H1 (cell line): ENCODE measurements at regions not wholly inside any gene's neighbourhood (a gene's known extent, or its start where the extent isn't known, plus 50 kb on each side); places are given as distances from the start of the nearest gene placed in this dataset.

Experiments
- CTCF ChIA-PET: fragments of 300-600 bp; sonication (Branson Sonifier 250); formaldehyde crosslinking; loops from one replicate; lab custom pipeline; 2021; ENCODE audit not compliant: partially characterized antibody; lab: Charles Lee
- POLR2A ChIA-PET: fragments of 300-600 bp; sonication (Branson Sonifier 250); formaldehyde crosslinking; loops from one replicate; lab custom pipeline; 2021; ENCODE audit warnings: inconsistent platforms; ENCODE audit not compliant: partially characterized antibody; lab: Charles Lee
- DNase-seq, 2 experiments: peaks; one replicate each; pipeline versions ENCODE4 v3.0.0 to v3.0.0-alpha.2; 2010 to 2022; ENCODE audit warnings: low spot score in 2 of 2, low read depth in 1 of 2, mixed read lengths in 1 of 2
- FAIRE-seq: peaks from 2 replicates; lab custom pipeline; 2011; peaks lifted over from hg19 to GRCh38; lab: Jason Lieb, UNC
- H2AFZ ChIP-seq: 2 replicates; pipeline ENCODE4 v1.8.1; 2012; ENCODE audit warnings: low read length, inconsistent platforms
- H2AK5ac ChIP-seq: 2 replicates; pipeline ENCODE4 v1.6.1; 2013; ENCODE audit warnings: low read depth, low read length
- H2BK120ac ChIP-seq: replicated peaks from 2 replicates; pipeline ENCODE3; 2013; ENCODE audit warnings: low read depth, low read length, inconsistent platforms
- H2BK12ac ChIP-seq: 2 replicates; pipeline ENCODE4 v1.6.1; 2013; ENCODE audit warnings: low read depth, low read length
- H2BK15ac ChIP-seq: 2 replicates; pipeline ENCODE4 v1.6.1; 2013; ENCODE audit warnings: low read length
- H2BK20ac ChIP-seq: 2 replicates; pipeline ENCODE4 v1.6.1; 2013; ENCODE audit warnings: low read length
- H2BK5ac ChIP-seq: 2 replicates; pipeline ENCODE4 v1.6.1; 2013; ENCODE audit warnings: low read depth, low read length
- H3K14ac ChIP-seq: 2 replicates; pipeline ENCODE4 v1.6.1; 2013; ENCODE audit warnings: inconsistent platforms; ENCODE audit not compliant: insufficient read length
- H3K18ac ChIP-seq: 2 replicates; pipeline ENCODE4 v1.6.1; 2013; ENCODE audit warnings: low read length; ENCODE audit errors: extremely low read depth
- H3K23ac ChIP-seq: 2 replicates; pipeline ENCODE4 v1.6.1; 2013; ENCODE audit warnings: inconsistent platforms; ENCODE audit not compliant: insufficient read length
- H3K23me2 ChIP-seq: 2 replicates; pipeline ENCODE4 v1.6.1; 2013; ENCODE audit warnings: low read depth, low read length
- H3K27ac ChIP-seq: 2 replicates; pipeline ENCODE4 v1.6.1; 2011; ENCODE audit warnings: low read depth, low read length, inconsistent platforms
- H3K27me3 ChIP-seq, 4 experiments: replicated peaks in 1 of 4; 1 replicate in 1 of 4; 2 replicates in 3 of 4; pipeline versions ENCODE4 v1.6.1 to v1.8.1; 2011 to 2013; ENCODE audit warnings: low read length in 3 of 4, mild to moderate bottlenecking in 3 of 4, inconsistent platforms in 2 of 4, mixed read lengths in 2 of 4, moderate library complexity in 1 of 4; ENCODE audit not compliant: control insufficient read depth in 3 of 4, insufficient read depth in 3 of 4; ENCODE audit errors: extremely low read depth in 1 of 4
- H3K36me3 ChIP-seq, 4 experiments: 2 replicates each; pipeline versions ENCODE4 v1.6.1 to v1.8.1; 2011 to 2013; ENCODE audit warnings: mild to moderate bottlenecking in 4 of 4, low read length in 3 of 4, moderate library complexity in 2 of 4, control low read depth in 1 of 4, inconsistent platforms in 1 of 4; ENCODE audit not compliant: insufficient read depth in 4 of 4, control insufficient read depth in 2 of 4
- H3K4ac ChIP-seq: replicated peaks from 2 replicates; pipeline ENCODE3; 2013; ENCODE audit warnings: low read length, low read depth, mixed read lengths, inconsistent platforms; ENCODE audit not compliant: insufficient read length
- H3K4me1 ChIP-seq, 4 experiments: replicated peaks in 1 of 4; 1 replicate in 1 of 4; 2 replicates in 3 of 4; pipeline versions ENCODE4 v1.6.1 to v1.8.1; 2011 to 2013; ENCODE audit warnings: low read length in 3 of 4, inconsistent platforms in 2 of 4, mixed read lengths in 1 of 4; ENCODE audit not compliant: insufficient read depth in 4 of 4, control insufficient read depth in 3 of 4
- H3K4me2 ChIP-seq, 2 experiments: 2 replicates each; pipeline versions ENCODE4 v1.6.1 to v1.8.1; 2011 to 2013; ENCODE audit warnings: low read depth in 2 of 2, low read length in 2 of 2, control low read depth in 1 of 2, inconsistent platforms in 1 of 2, mild to moderate bottlenecking in 1 of 2; ENCODE audit not compliant: insufficient read depth in 1 of 2
- H3K4me3 ChIP-seq, 4 experiments: fragments of 200-600, 300-600 bp in 1 of 4; sonication (generic), shearing (Covaris generic), sonication (Bioruptor Twin) in 1 of 4; 2 replicates each; pipeline versions ENCODE4 v1.5.1 to v1.8.1; 2011 to 2016; ENCODE audit warnings: low read length in 4 of 4, low read depth in 3 of 4, control low read depth in 2 of 4, inconsistent platforms in 2 of 4, mild to moderate bottlenecking in 2 of 4, mixed read lengths in 1 of 4, moderate library complexity in 1 of 4; ENCODE audit not compliant: insufficient read depth in 2 of 4; ENCODE audit errors: extremely low read depth in 1 of 4
- H3K56ac ChIP-seq: replicated peaks from 2 replicates; pipeline ENCODE3; 2013; ENCODE audit warnings: low read depth, mild to moderate bottlenecking, mixed read lengths, low read length, inconsistent platforms; ENCODE audit not compliant: insufficient read length
- H3K79me1 ChIP-seq: 2 replicates; pipeline ENCODE4 v1.6.1; 2013; ENCODE audit warnings: low read depth, low read length, control low read depth
- H3K79me2 ChIP-seq, 2 experiments: 2 replicates each; pipeline versions ENCODE4 v1.6.1 to v1.8.1; 2012 to 2013; ENCODE audit warnings: low read length in 2 of 2, mild to moderate bottlenecking in 2 of 2, inconsistent platforms in 1 of 2; ENCODE audit not compliant: insufficient read depth in 2 of 2, control insufficient read depth in 1 of 2
- H3K9ac ChIP-seq, 4 experiments: replicated peaks in 1 of 4; 1 replicate in 1 of 4; 2 replicates in 3 of 4; pipeline versions ENCODE4 v1.6.1 to v1.8.1; 2011 to 2013; ENCODE audit warnings: low read depth in 3 of 4, low read length in 3 of 4, control low read depth in 2 of 4, mild to moderate bottlenecking in 2 of 4, moderate library complexity in 2 of 4, inconsistent platforms in 1 of 4; ENCODE audit errors: extremely low read depth in 1 of 4
- H3K9me3 ChIP-seq, 2 experiments: 2 replicates each; pipeline versions ENCODE4 v1.6.1 to v1.8.1; 2012 to 2013; ENCODE audit warnings: mild to moderate bottlenecking in 2 of 2, moderate library complexity in 2 of 2, control low read depth in 1 of 2, inconsistent platforms in 1 of 2, low read depth in 1 of 2, low read length in 1 of 2, mixed read lengths in 1 of 2; ENCODE audit not compliant: insufficient read depth in 2 of 2
- H4K20me1 ChIP-seq, 2 experiments: replicated peaks in 1 of 2; 2 replicates each; pipeline versions ENCODE3 to v1.8.1; 2011 to 2013; ENCODE audit warnings: inconsistent platforms in 2 of 2, low read length in 2 of 2, mild to moderate bottlenecking in 1 of 2; ENCODE audit not compliant: insufficient read depth in 2 of 2, control insufficient read depth in 1 of 2
- H4K5ac ChIP-seq: 2 replicates; pipeline ENCODE4 v1.6.1; 2013; ENCODE audit warnings: low read length, low read depth, mixed read lengths, inconsistent platforms; ENCODE audit not compliant: insufficient read length
- H4K8ac ChIP-seq: 2 replicates; pipeline ENCODE4 v1.8.0; 2013; ENCODE audit warnings: mild to moderate bottlenecking, moderate library complexity, low read length, inconsistent platforms; ENCODE audit not compliant: insufficient read depth; ENCODE audit errors: extremely low read depth
- H4K91ac ChIP-seq: replicated peaks from 2 replicates; pipeline ENCODE3; 2013; ENCODE audit warnings: low read length, mixed read lengths, inconsistent platforms; ENCODE audit not compliant: insufficient read length
- MAX ChIP-seq: IDR thresholded peaks from 2 replicates; pipeline ENCODE4 v1.6.1; 2012; ENCODE audit warnings: inconsistent platforms
- POU5F1 ChIP-seq: IDR thresholded peaks from 2 replicates; pipeline ENCODE4 v1.6.1; 2011; ENCODE audit warnings: low read depth, mild to moderate bottlenecking, low read length, moderate library complexity
- RAD21 ChIP-seq, 2 experiments: IDR thresholded peaks in 1 of 2; conservative IDR thresholded peaks in 1 of 2; 2 replicates each; pipeline ENCODE4 v1.6.1; 2011; ENCODE audit warnings: low read depth in 2 of 2, low read length in 2 of 2, improper control_type of control experiment in 1 of 2, inconsistent platforms in 1 of 2, mild to moderate bottlenecking in 1 of 2, moderate library complexity in 1 of 2
- SIRT6 ChIP-seq: IDR thresholded peaks from one replicate; pipeline ENCODE4 v1.7.1; 2012; ENCODE audit warnings: low read length, inconsistent platforms
- TAF7 ChIP-seq: optimal IDR thresholded peaks from 2 replicates; pipeline ENCODE3; 2011; ENCODE audit warnings: low read depth, mild to moderate bottlenecking, inconsistent platforms, low read length, moderate library complexity, borderline replicate concordance
- WGBS, 2 experiments: shearing (Covaris generic) in 1 of 2; methylation state at CpG; one replicate each; pipeline versions ENCODE4 v1.1.6 to v1.1.7; 2013 to 2015; ENCODE audit warnings: low lambda C conversion rate in 2 of 2, mixed read lengths in 2 of 2, inconsistent platforms in 1 of 2, low coverage in 1 of 2, missing lambda C conversion rate in 1 of 2; ENCODE audit not compliant: insufficient replicate concordance in 2 of 2, insufficient coverage in 1 of 2, insufficient read length in 1 of 2; ENCODE audit errors: extremely low coverage in 1 of 2, missing lambda C conversion rate in 1 of 2; 5-methylcytosine and 5-hydroxymethylcytosine counted together

DNA sequence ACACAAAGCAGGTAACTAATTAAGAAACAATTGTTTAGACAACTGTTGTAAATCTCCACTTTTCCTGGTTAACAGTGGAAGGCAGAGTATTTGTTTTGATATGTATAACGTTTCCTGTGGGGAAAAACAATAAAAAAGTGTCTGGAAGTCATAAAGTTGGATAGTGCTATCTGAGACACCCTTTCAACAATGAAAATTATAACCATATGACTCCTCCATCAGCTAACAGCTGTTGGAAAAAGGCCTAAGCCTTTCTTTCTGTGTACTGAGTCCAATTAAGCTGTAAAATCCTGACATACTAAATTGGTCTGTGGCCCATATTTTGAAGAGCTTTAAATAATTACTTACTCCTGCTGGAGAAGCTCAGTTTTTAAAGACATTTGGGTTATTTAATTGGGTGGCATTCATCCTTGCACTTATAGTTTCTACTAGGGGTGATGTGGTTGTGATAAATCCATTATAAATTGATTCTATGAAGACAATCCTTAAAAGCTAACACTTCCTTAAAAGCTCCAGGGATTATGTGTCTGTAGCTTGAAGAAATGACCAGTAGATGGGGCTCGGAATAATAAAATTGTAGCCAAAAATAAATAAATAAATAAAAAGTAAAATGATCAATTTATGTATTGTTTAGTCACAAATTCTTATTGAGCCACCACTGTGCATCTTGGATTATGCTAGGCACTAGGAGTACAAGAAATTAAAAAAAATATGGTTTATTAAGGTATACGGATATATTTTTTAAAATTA, 698.1 kb upstream of the NXPH2 start:
- no peak overlapping the region for H4K8ac ChIP-seq
- no peak overlapping the region for H3K4me3 ChIP-seq
- no peak overlapping the region for H2BK120ac ChIP-seq
- H3K56ac ChIP-seq = no peak overlapping the region
- H3K4ac ChIP-seq = no peak overlapping the region
- H3K79me2 ChIP-seq = no peaks in the 10 kb centered on the region
- CTCF ChIA-PET = interaction anchor here (0.8 to 1.5 kb wide), 6 partner anchors 9 to 675 kb away, joined by 3 to 4 read pairs (median 4); no protein-coding TSS in a partner anchor
- TF ChIP-seq TAF7 (no peak), POU5F1 (no peak), MAX (no peak), RAD21 (IDR thresholded peaks at IDR 0.05 in 1 of 2, conservative IDR thresholded peaks at IDR 0.05 in 1 of 2; ENCODE audit: low read depth in 2 of 2, low read length in 2 of 2) (peak in 1 of 2 experiments; percentile 18; a peak in 1 of 4 replicates), SIRT6 (no peak)
- H3K9me3 ChIP-seq = no peaks in the 10 kb centered on the region
- FAIRE-seq = no peak
- H3K79me1 ChIP-seq = no peaks in the 10 kb centered on the region
- no peak overlapping the region for H3K9ac ChIP-seq
- no peak overlapping the region for H2BK12ac ChIP-seq
- H3K4me2 ChIP-seq = no peak overlapping the region
- POLR2A ChIA-PET = no interaction called here
- H3K36me3 ChIP-seq = no peaks in the 10 kb centered on the region
- H2BK5ac ChIP-seq = no peak overlapping the region
- H4K91ac ChIP-seq = no peak overlapping the region
- no peaks in the 10 kb centered on the region for H3K23me2 ChIP-seq
- H3K4me1 ChIP-seq = 0 out of 7 replicates have a peak, but pooled peaks cover 0 to 2% (median 0%) of the 10 kb centered on the region in 4 experiments
- H2BK15ac ChIP-seq = no peak overlapping the region
- no peak overlapping the region for H2BK20ac ChIP-seq
- H3K23ac ChIP-seq = no peak overlapping the region
- H3K18ac ChIP-seq = no peak overlapping the region
- H2AFZ ChIP-seq = no peak overlapping the region
- WGBS, 2 experiments = 96% methylated on average over 3 of the region's 3 CpGs; no CpG with 5 or more reads in 1 of the 2 experiments
- H4K20me1 ChIP-seq = no peaks in the 10 kb centered on the region
- H3K27ac ChIP-seq = no peak overlapping the region
- H2AK5ac ChIP-seq = no peak overlapping the region
- no peak for DNase-seq
- no peak overlapping the region for H4K5ac ChIP-seq
- H3K14ac ChIP-seq = no peak overlapping the region
- no peaks in the 10 kb centered on the region for H3K27me3 ChIP-seq
